Transverse colon (tissue), 4 donors: ENCODE measurements at regions not wholly inside any gene's neighbourhood (a gene's known extent, or its start where the extent isn't known, plus 50 kb on each side); places are given as distances from the start of the nearest gene placed in this dataset.

Source experiments
- CTCF ChIP-seq, 5 experiments: fragments of 200-600 bp in 3 of 5; fragments of 450-650 bp in 2 of 5; sonication (generic) in 3 of 5; IDR thresholded peaks; 1 replicate in 2 of 5; 2 replicates in 3 of 5; pipeline ENCODE4 v1.5.1; 2016 to 2017; ENCODE audit warnings: antibody characterized with exemption in 5 of 5, inconsistent platforms in 3 of 5, mild to moderate bottlenecking in 2 of 5, moderate library complexity in 1 of 5
- EP300 ChIP-seq: sonication (generic); formaldehyde crosslinking; IDR thresholded peaks from one replicate; pipeline ENCODE4 v1.6.1; 2017; ENCODE audit warnings: antibody characterized with exemption, low read depth
- POLR2A ChIP-seq: fragments of 450-650 bp; IDR thresholded peaks from one replicate; pipeline ENCODE4 v1.6.1; 2016; ENCODE audit warnings: antibody characterized with exemption, mild to moderate bottlenecking, moderate library complexity
- POLR2AphosphoS5 ChIP-seq, 3 donors: sonication (generic); formaldehyde crosslinking; IDR thresholded peaks; one replicate each; pipeline ENCODE4 v1.6.1; 2016; ENCODE audit warnings: antibody characterized with exemption in 3 of 3

- TF ChIP-seq CTCF (IDR thresholded peaks at IDR 0.05) (no peak), POLR2AphosphoS5 (IDR thresholded peaks at IDR 0.05) (no peak), POLR2A (no peak), EP300 (no peak)
Observed at GRCh38 chr5:103451261-103451660, 111.3 kb downstream of the NUDT12 start.
